Breast epithelium (tissue), 4 donors: ENCODE measurements at regions not wholly inside any gene's neighbourhood (a gene's known extent, or its start where the extent isn't known, plus 50 kb on each side); places are given as distances from the start of the nearest gene placed in this dataset.

Source experiments
- DNase-seq, 2 donors: peaks; one replicate each; pipeline ENCODE4 v3.0.0-alpha.2; 2019; ENCODE audit warnings: low spot score in 2 of 2
- H3K27ac ChIP-seq, 2 donors: fragments of 200-600 bp; sonication (generic) in 1 of 2; one replicate each; pipeline ENCODE4 v1.5.1; 2016 to 2019; ENCODE audit warnings: mild to moderate bottlenecking in 1 of 2
- H3K27me3 ChIP-seq, 2 donors: fragments of 200-600 bp; sonication (generic) in 1 of 2; one replicate each; pipeline versions ENCODE4 v1.5.1 to v1.6.0; 2017 to 2019; ENCODE audit warnings: control low read depth in 1 of 2, mild to moderate bottlenecking in 1 of 2
- H3K36me3 ChIP-seq: fragments of 200-600 bp; one replicate; pipeline ENCODE4 v1.5.1; 2019
- H3K4me1 ChIP-seq, 2 donors: fragments of 200-600 bp; sonication (generic); one replicate each; pipeline ENCODE4 v1.5.1; 2016 to 2019; ENCODE audit warnings: control low read depth in 1 of 2
- H3K4me3 ChIP-seq, 3 donors: fragments of 200-600 bp; sonication (generic); 1 replicate in 2 of 3; 2 replicates in 1 of 3; pipeline ENCODE4 v1.5.1; 2016 to 2019; ENCODE audit warnings: mild to moderate bottlenecking in 3 of 3, moderate library complexity in 2 of 3
- H3K9me3 ChIP-seq, 2 donors: fragments of 200-600 bp; sonication (generic) in 1 of 2; one replicate each; pipeline ENCODE4 v1.5.1; 2016 to 2019; ENCODE audit warnings: control low read depth in 1 of 2
- POLR2A ChIP-seq: fragments of 450-650 bp; IDR thresholded peaks from one replicate; pipeline ENCODE4 v1.6.1; 2016; ENCODE audit warnings: antibody characterized with exemption, mild to moderate bottlenecking, moderate library complexity
- POLR2AphosphoS5 ChIP-seq, 3 donors: sonication (generic); formaldehyde crosslinking; IDR thresholded peaks; one replicate each; pipeline ENCODE4 v1.6.1; 2017; ENCODE audit warnings: antibody characterized with exemption in 3 of 3
- intact Hi-C: fragments of 100-400 bp; cut with DNase I; formaldehyde crosslinking; loops from one replicate; pipeline ENCODE4 v1.15.1; 2023; ENCODE audit warnings: low total_unique reads
- TF ChIP-seq, protein P1 (sequence below), 3 donors: fragments of 450-650 bp; IDR thresholded peaks; one replicate each; pipeline ENCODE4 v1.5.1; 2016 to 2017; ENCODE audit warnings: antibody characterized with exemption in 3 of 3, mild to moderate bottlenecking in 3 of 3, moderate library complexity in 3 of 3

DNA sequence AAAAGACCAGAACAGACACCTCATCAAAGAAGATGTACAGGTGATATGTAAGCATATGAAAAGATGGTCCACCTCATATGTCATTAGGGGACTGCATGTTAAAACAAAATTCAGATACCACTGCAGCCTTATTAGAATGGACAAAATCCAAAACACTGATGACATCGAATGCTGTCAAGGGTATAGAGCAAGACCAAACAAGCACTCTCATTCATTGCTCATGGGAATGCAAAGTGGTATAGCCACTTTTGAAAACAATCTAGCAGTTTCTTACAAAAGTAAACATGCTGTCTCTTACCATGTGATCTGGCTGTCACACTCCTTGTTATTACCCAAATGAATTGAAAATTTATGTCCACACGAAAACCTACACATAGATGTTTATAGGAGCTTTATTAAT lies 426.6 kb upstream of the ESRRG start:
- Histone ChIP-seq H3K27me3 (no peaks in the 10 kb centered on the region), H3K9me3 (no peaks in the 10 kb centered on the region), H3K4me3 (no peak overlapping the region), H3K36me3 (no peaks in the 10 kb centered on the region), H3K27ac (no peak overlapping the region), H3K4me1 (no peaks in the 10 kb centered on the region)
- intact Hi-C loops: no loop called here
- DNase-seq: no peak
- no peak for TF ChIP-seq POLR2A
- TF ChIP-seq, protein P1, sequence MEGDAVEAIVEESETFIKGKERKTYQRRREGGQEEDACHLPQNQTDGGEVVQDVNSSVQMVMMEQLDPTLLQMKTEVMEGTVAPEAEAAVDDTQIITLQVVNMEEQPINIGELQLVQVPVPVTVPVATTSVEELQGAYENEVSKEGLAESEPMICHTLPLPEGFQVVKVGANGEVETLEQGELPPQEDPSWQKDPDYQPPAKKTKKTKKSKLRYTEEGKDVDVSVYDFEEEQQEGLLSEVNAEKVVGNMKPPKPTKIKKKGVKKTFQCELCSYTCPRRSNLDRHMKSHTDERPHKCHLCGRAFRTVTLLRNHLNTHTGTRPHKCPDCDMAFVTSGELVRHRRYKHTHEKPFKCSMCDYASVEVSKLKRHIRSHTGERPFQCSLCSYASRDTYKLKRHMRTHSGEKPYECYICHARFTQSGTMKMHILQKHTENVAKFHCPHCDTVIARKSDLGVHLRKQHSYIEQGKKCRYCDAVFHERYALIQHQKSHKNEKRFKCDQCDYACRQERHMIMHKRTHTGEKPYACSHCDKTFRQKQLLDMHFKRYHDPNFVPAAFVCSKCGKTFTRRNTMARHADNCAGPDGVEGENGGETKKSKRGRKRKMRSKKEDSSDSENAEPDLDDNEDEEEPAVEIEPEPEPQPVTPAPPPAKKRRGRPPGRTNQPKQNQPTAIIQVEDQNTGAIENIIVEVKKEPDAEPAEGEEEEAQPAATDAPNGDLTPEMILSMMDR (IDR thresholded peaks at IDR 0.05): no peak
- no peak for TF ChIP-seq POLR2AphosphoS5 (IDR thresholded peaks at IDR 0.05)

DNA sequence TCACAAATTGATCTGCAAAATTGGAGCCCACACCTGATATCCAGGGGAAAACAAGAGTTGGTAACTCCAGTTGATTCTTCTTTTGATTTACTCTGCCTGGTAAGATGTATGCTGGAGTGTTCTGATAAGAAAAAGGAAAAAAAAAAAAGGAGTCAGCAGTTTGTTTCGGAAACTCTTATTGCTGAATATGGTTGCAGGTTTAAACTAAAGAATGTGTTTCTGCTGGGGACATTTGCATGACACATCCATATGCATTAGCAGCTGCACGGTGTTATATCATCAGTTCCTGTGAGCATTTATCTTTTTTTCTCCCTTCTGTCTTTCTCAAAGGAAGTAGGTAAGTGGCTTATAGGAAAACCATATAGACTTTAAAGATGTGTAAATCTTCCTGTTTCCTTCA lies 418.5 kb upstream of the ESRRG start:
- no peaks in the 10 kb centered on the region for H3K9me3 ChIP-seq
- H3K4me1 ChIP-seq: no peaks in the 10 kb centered on the region
- intact Hi-C loops: no loop called here
- peaks cover 0 to 19% of the 10 kb centered on the region in 2 donors for H3K27me3 ChIP-seq
- TF ChIP-seq, protein P1 (IDR thresholded peaks at IDR 0.05): no peak
- TF ChIP-seq POLR2AphosphoS5 (IDR thresholded peaks at IDR 0.05): no peak
- no peak for TF ChIP-seq POLR2A
- DNase-seq: no peak
- no peak overlapping the region for H3K4me3 ChIP-seq
- H3K27ac ChIP-seq: no peak overlapping the region
- H3K36me3 ChIP-seq: no peaks in the 10 kb centered on the region

DNA sequence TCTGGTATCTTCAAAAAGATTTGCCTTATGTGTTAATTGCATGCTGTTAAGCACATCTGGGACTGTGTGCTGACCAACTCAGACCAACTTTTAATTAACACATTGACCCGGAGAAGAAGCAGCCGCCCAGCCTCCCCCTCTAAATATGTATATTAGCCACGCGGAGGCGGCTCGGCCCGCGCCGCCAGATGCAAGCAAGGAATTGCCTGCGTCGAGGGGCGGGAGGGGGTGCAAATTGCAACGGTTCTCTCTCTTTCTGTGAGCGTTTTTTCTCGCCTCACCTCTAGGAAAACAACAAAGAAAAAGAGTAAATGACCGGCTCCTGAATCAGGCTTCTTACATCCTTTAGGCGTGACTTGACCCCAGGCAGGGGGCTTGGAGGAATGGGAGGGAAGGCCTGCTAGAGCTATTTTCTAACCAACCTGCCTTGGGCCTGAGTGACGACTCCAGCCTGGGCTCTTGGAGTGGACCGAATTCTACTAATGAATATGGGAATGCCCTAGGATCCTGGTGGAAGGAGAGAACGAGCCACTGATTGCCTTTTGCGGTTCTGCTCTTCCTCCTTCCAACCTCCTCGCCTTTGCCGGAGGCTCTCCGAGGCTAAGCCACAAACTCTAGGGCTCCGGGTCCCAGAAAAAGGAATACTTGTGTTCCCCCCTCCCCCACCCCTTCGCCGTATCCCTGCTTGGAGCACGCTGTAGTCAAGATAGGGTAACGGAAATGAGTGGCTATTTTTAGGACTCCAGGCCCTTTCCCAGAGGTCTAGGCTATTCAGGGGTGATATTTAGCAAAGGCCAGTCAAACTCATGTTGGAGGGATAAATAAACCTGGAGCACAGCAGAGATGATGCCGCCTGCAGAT lies 417.0 kb upstream of the ESRRG start:
- Histone ChIP-seq H3K36me3 (no peaks in the 10 kb centered on the region), H3K4me1 (no peaks in the 10 kb centered on the region), H3K9me3 (no peaks in the 10 kb centered on the region), H3K27me3 (peaks cover 0 to 30% of the 10 kb centered on the region in 2 donors), H3K4me3 (no peak overlapping the region), H3K27ac (no peak overlapping the region)
- no peak for TF ChIP-seq POLR2AphosphoS5 (IDR thresholded peaks at IDR 0.05)
- TF ChIP-seq, protein P1 (IDR thresholded peaks at IDR 0.05): no peak
- no peak for TF ChIP-seq POLR2A
- no peak for DNase-seq
- intact Hi-C loops: no loop called here

DNA sequence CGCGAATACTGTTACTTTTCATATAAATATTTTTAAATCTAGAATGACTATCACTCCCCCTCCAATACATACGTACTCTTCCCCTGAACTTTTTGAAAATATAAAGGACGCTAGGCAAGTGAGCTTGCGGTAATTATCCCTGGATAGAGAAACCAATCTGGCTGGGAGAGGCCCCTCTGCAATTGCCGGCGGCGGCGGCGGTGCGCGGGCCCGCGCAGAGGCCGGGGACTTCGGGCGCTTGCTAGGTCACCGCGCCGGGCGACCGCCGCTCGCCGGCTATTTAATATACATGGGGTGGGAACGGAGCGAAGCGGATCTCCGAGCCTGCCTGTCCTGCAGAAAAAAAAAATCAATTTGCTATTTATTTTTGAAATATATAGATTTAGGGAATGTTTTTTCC lies 416.3 kb upstream of the ESRRG start:
- Histone ChIP-seq H3K4me3 (no peak overlapping the region), H3K9me3 (no peaks in the 10 kb centered on the region), H3K36me3 (no peaks in the 10 kb centered on the region), H3K27ac (no peak overlapping the region), H3K4me1 (no peaks in the 10 kb centered on the region), H3K27me3 (peaks cover 0 to 36% of the 10 kb centered on the region in 2 donors)
- TF ChIP-seq POLR2A (no peak), POLR2AphosphoS5 (IDR thresholded peaks at IDR 0.05) (no peak)
- TF ChIP-seq, protein P1 (IDR thresholded peaks at IDR 0.05): no peak
- intact Hi-C loops: no loop called here
- DNase-seq: no peak

DNA sequence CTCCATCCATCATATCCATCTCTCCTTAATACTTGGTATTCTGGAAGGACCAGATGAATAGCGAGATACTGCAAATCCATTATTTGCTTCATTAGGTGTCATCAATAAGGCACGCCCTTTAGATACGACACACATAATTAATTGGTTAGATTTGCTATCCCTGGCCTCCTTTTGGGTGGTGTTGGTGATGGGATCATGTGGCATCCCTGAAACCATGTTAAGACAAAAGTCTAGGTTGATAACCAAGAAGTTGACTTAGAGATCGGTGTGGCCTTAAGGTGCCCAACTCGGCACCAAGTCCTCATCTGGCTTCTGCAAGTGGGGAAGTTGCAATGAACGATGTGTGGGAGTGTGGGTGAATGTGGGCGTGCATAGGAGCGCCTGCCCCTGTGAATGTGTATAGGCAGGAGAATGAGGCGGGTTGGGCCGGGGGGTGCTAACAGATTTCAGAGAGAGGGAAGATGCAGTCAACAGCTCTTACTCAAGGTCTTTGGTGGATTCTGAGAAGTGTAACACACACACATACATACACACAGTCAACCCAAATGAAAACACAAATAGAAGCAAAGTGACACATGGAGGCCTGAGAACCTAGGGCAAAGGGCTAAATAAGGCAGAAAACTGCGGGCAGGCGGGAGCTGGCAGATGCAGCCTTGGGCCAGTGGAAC lies 415.7 kb upstream of the ESRRG start:
- H3K27me3 ChIP-seq: peaks cover 0 to 36% of the 10 kb centered on the region in 2 donors
- intact Hi-C loops: no loop called here
- H3K4me3 ChIP-seq: no peak overlapping the region
- no peaks in the 10 kb centered on the region for H3K9me3 ChIP-seq
- no peaks in the 10 kb centered on the region for H3K36me3 ChIP-seq
- no peaks in the 10 kb centered on the region for H3K4me1 ChIP-seq
- no peak overlapping the region for H3K27ac ChIP-seq
- TF ChIP-seq POLR2A (no peak), POLR2AphosphoS5 (IDR thresholded peaks at IDR 0.05) (no peak)
- TF ChIP-seq, protein P1 (IDR thresholded peaks at IDR 0.05): no peak
- no peak for DNase-seq
